SK-N-SH (cell line): ENCODE measurements at regions not wholly inside any gene's neighbourhood (a gene's known extent, or its start where the extent isn't known, plus 50 kb on each side); places are given as distances from the start of the nearest gene placed in this dataset.

Experiments
- CTCF ChIA-PET: fragments of 300-600, 350-600 bp; formaldehyde crosslinking; extraction: SDS; loops from one replicate; lab custom pipeline; 2021; lab: Yijun Ruan, JAX
- POLR2A ChIA-PET: fragments of 350-600 bp; sonication (Branson Sonifier 250); formaldehyde crosslinking; extraction: SDS; loops from one replicate; lab custom pipeline; 2020; ENCODE audit warnings: antibody characterized with exemption, inconsistent platforms; lab: Yijun Ruan, JAX
- DNase-seq: peaks from one replicate; pipeline ENCODE4 v3.0.0; 2012
- H2AFZ ChIP-seq: fragments of 200-600 bp; sonication (generic); 2 replicates; pipeline ENCODE4 v1.8.1; 2016; ENCODE audit warnings: antibody characterized with exemption, mild to moderate bottlenecking, low read depth
- H3F3A ChIP-seq: fragments of 200-600 bp; sonication (generic); replicated peaks from 2 replicates; pipeline ENCODE3; 2016; ENCODE audit warnings: antibody characterized with exemption, mild to moderate bottlenecking; ENCODE audit not compliant: insufficient read depth
- H3K27ac ChIP-seq, 2 experiments: fragments of 200-500 bp in 1 of 2; fragments of 200-600 bp in 1 of 2; sonication (Bioruptor generic) in 1 of 2; sonication (generic), shearing (Covaris generic) in 1 of 2; 2 replicates each; pipeline versions ENCODE4 v1.5.1 to v1.6.1; 2014 to 2016; ENCODE audit warnings: low read depth in 2 of 2, inconsistent platforms in 1 of 2, low read length in 1 of 2, mild to moderate bottlenecking in 1 of 2, mixed read lengths in 1 of 2
- H3K27me3 ChIP-seq: fragments of 200-600 bp; sonication (generic), shearing (Covaris generic); 2 replicates; pipeline ENCODE4 v1.6.1; 2016; ENCODE audit warnings: mixed run types; ENCODE audit not compliant: insufficient read depth
- H3K36me3 ChIP-seq, 2 experiments: fragments of 200-500 bp in 1 of 2; fragments of 200-600 bp in 1 of 2; sonication (Bioruptor generic) in 1 of 2; sonication (generic) in 1 of 2; replicated peaks in 1 of 2; 2 replicates each; pipeline versions ENCODE3 to v1.5.1; 2014 to 2016; ENCODE audit warnings: low read length in 1 of 2, mild to moderate bottlenecking in 1 of 2; ENCODE audit not compliant: insufficient read depth in 2 of 2, control insufficient read depth in 1 of 2
- H3K4me1 ChIP-seq, 2 experiments: fragments of 200-500 bp in 1 of 2; fragments of 200-600 bp in 1 of 2; sonication (Bioruptor generic) in 1 of 2; sonication (generic), shearing (Covaris generic) in 1 of 2; 2 replicates each; pipeline versions ENCODE4 v1.5.1 to v1.6.1; 2014 to 2016; ENCODE audit warnings: low read depth in 1 of 2, low read length in 1 of 2, mixed run types in 1 of 2; ENCODE audit not compliant: insufficient read depth in 2 of 2, control insufficient read depth in 1 of 2
- H3K4me2 ChIP-seq: fragments of 200-600 bp; sonication (generic), shearing (Covaris generic); 2 replicates; pipeline ENCODE4 v1.6.1; 2017; ENCODE audit warnings: mixed run types
- H3K4me3 ChIP-seq, 2 experiments: fragments of 200-500 bp in 1 of 2; fragments of 200-600 bp in 1 of 2; sonication (Bioruptor generic) in 1 of 2; sonication (generic), shearing (Covaris generic) in 1 of 2; 2 replicates each; pipeline versions ENCODE4 v1.5.1 to v1.8.1; 2014 to 2016; ENCODE audit warnings: low read depth in 2 of 2, inconsistent platforms in 1 of 2, low read length in 1 of 2, mild to moderate bottlenecking in 1 of 2, mixed read lengths in 1 of 2, moderate library complexity in 1 of 2
- H3K79me2 ChIP-seq: fragments of 200-600 bp; sonication (generic); 2 replicates; pipeline ENCODE4 v1.8.1; 2017; ENCODE audit warnings: mild to moderate bottlenecking; ENCODE audit not compliant: insufficient read depth
- H3K9ac ChIP-seq: fragments of 200-600 bp; sonication (generic); 2 replicates; pipeline ENCODE4 v1.6.1; 2017; ENCODE audit warnings: mixed run types
- H3K9me2 ChIP-seq: fragments of 200-600 bp; sonication (generic); 2 replicates; pipeline ENCODE4 v1.6.1; 2017; ENCODE audit warnings: mixed run types
- H3K9me3 ChIP-seq: fragments of 200-600 bp; sonication (generic); 2 replicates; pipeline ENCODE4 v1.6.1; 2017; ENCODE audit warnings: mixed run types, mild to moderate bottlenecking, moderate library complexity
- H4K20me1 ChIP-seq: fragments of 200-600 bp; sonication (generic); 2 replicates; pipeline ENCODE4 v1.6.1; 2017; ENCODE audit warnings: mild to moderate bottlenecking, mixed run types; ENCODE audit not compliant: insufficient read depth
- CHD2 ChIP-seq: fragments of 150-350 bp; IDR thresholded peaks from 2 replicates; pipeline ENCODE4 v1.6.1; 2018; ENCODE audit warnings: low read length; ENCODE audit not compliant: partially characterized antibody
- FOSL2 ChIP-seq: IDR thresholded peaks from 2 replicates; pipeline ENCODE4 v1.4.0; 2012; ENCODE audit warnings: low read depth, mild to moderate bottlenecking, moderate library complexity, borderline replicate concordance
- FOXM1 ChIP-seq: IDR thresholded peaks from 2 replicates; pipeline ENCODE4 v1.4.0; 2012; ENCODE audit warnings: low read depth, mild to moderate bottlenecking
- GABPA ChIP-seq: IDR thresholded peaks from 2 replicates; pipeline ENCODE4 v1.4.0; 2012; ENCODE audit warnings: low read depth, mild to moderate bottlenecking
- IRF3 ChIP-seq: fragments of 150-350 bp; IDR thresholded peaks from 2 replicates; pipeline ENCODE4 v1.6.1; 2016; ENCODE audit warnings: mild to moderate bottlenecking, low read depth, low read length
- MEF2A ChIP-seq: IDR thresholded peaks from 2 replicates; pipeline ENCODE4 v1.4.0; 2012; ENCODE audit warnings: low read depth, borderline replicate concordance
- NFIC ChIP-seq: IDR thresholded peaks from 2 replicates; pipeline ENCODE4 v1.4.0; 2012; ENCODE audit warnings: borderline replicate concordance
- NRF1 ChIP-seq: IDR thresholded peaks from 2 replicates; pipeline ENCODE4 v1.6.1; 2012; ENCODE audit warnings: low read depth, mild to moderate bottlenecking, low read length
- POLR2AphosphoS5 ChIP-seq: IDR thresholded peaks from 2 replicates; pipeline ENCODE4 v1.6.1; 2012; ENCODE audit warnings: low read depth, low read length
- RCOR1 ChIP-seq: fragments of 150-350 bp; IDR thresholded peaks from 2 replicates; pipeline ENCODE4 v1.6.1; 2017; ENCODE audit warnings: antibody characterized with exemption, low read length
- REST ChIP-seq: IDR thresholded peaks from 2 replicates; pipeline ENCODE4 v1.6.1; 2012; ENCODE audit warnings: mild to moderate bottlenecking, low read depth, low read length, moderate library complexity
- RFX5 ChIP-seq: IDR thresholded peaks from 2 replicates; pipeline ENCODE4 v1.6.1; 2012; ENCODE audit warnings: mild to moderate bottlenecking, improper control_type of control experiment, low read length
- RXRA ChIP-seq: IDR thresholded peaks from 2 replicates; pipeline ENCODE4 v1.4.0; 2012; ENCODE audit warnings: low read depth, mild to moderate bottlenecking, borderline replicate concordance
- SMC3 ChIP-seq: IDR thresholded peaks from 2 replicates; pipeline ENCODE4 v1.6.1; 2012; ENCODE audit warnings: low read depth, low read length, improper control_type of control experiment
- TAF1 ChIP-seq: IDR thresholded peaks from 2 replicates; pipeline ENCODE4 v1.6.1; 2012; ENCODE audit warnings: low read depth, mild to moderate bottlenecking, low read length, moderate library complexity, borderline replicate concordance
- ZBTB33 ChIP-seq: IDR thresholded peaks from 2 replicates; pipeline ENCODE4 v1.4.0; 2012; ENCODE audit warnings: low read depth, borderline replicate concordance
- WGBS: methylation state at CpG from one replicate; pipeline ENCODE4 v1.1.6; 2017; ENCODE audit warnings: low lambda C conversion rate; 5-methylcytosine and 5-hydroxymethylcytosine counted together
- TF ChIP-seq, protein P1 (sequence below): IDR thresholded peaks from 2 replicates; pipeline ENCODE4 v1.4.0; 2012; ENCODE audit warnings: low read depth

DNA sequence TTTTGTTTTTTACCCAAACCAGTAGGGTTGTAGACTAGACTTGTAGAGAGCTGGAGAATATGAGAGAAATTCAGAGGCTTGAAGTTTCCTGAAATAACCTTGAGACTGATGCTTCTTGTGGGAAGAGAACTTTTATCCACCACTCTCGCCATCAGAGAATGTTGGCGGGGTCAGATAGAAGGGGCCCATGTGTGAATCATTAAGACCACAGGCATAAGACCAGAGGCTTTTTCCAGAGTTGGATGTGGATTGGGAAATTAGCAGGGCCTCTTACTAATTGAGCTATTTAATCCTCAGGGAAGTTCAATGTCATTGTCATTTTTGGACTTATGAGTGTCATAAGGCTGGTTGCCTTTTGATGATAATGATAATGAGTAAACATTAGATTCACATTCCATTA lies 246.9 kb upstream of the THRB start:
- POLR2A ChIA-PET, result no interaction called here
- Histone ChIP-seq H2AFZ (no peak overlapping the region), H3K9me3 (no peaks in the 10 kb centered on the region), H3K4me2 (no peak overlapping the region), H3K79me2 (no peaks in the 10 kb centered on the region), H3K4me3 (no peak overlapping the region), H3K36me3 (no peaks in the 10 kb centered on the region), H3F3A (no peaks in the 10 kb centered on the region), H3K4me1 (no peaks in the 10 kb centered on the region), H3K9ac (no peak overlapping the region), H4K20me1 (no peaks in the 10 kb centered on the region), H3K27ac (no peak overlapping the region), H3K27me3 (no peaks in the 10 kb centered on the region), H3K9me2 (no peaks in the 10 kb centered on the region)
- TF ChIP-seq SMC3, result no peak
- TF ChIP-seq, protein P1, sequence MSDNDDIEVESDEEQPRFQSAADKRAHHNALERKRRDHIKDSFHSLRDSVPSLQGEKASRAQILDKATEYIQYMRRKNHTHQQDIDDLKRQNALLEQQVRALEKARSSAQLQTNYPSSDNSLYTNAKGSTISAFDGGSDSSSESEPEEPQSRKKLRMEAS, result no peak
- no peak for TF ChIP-seq MEF2A
- TF ChIP-seq ZBTB33, result no peak
- TF ChIP-seq NFIC, result no peak
- TF ChIP-seq RXRA, result no peak
- TF ChIP-seq REST, result no peak
- no peak for TF ChIP-seq FOXM1
- no peak for DNase-seq
- 54% methylated on average over 2 of the region's 2 CpGs for WGBS
- CTCF ChIA-PET, result interaction anchor here (1.4 to 1.6 kb wide), 2 partner anchors 7 to 852 kb away, joined by 3 read pairs; no protein-coding TSS in a partner anchor

GRCh38 chr3:24748520-24748919 lies 253.9 kb upstream of the THRB start:
- H3K9me3 ChIP-seq, result no peaks in the 10 kb centered on the region
- no peaks in the 10 kb centered on the region; a peak in 1 of 4 replicates for H3K4me1 ChIP-seq
- H3K79me2 ChIP-seq, result no peaks in the 10 kb centered on the region
- H3K9ac ChIP-seq, result no peak overlapping the region
- no peak overlapping the region for H2AFZ ChIP-seq
- H3K27ac ChIP-seq, result no peak overlapping the region
- H3F3A ChIP-seq, result no peaks in the 10 kb centered on the region
- H3K36me3 ChIP-seq, result no peaks in the 10 kb centered on the region
- no peaks in the 10 kb centered on the region for H4K20me1 ChIP-seq
- ChIA-PET CTCF (no interaction called here), POLR2A (no interaction called here)
- no peaks in the 10 kb centered on the region for H3K9me2 ChIP-seq
- no peak overlapping the region for H3K4me3 ChIP-seq
- H3K27me3 ChIP-seq, result no peaks in the 10 kb centered on the region
- no peak overlapping the region for H3K4me2 ChIP-seq
- 77% methylated on average over 4 of the region's 4 CpGs for WGBS
- DNase-seq, result no peak
- TF ChIP-seq CHD2 (no peak), FOSL2 (no peak), TAF1 (no peak), RFX5 (no peak), NRF1 (no peak), IRF3 (no peak), RCOR1 (no peak), GABPA (no peak), POLR2AphosphoS5 (no peak), REST (no peak)
- TF ChIP-seq, protein P1, result no peak
